Esophagus squamous epithelium (tissue), 5 donors: ENCODE measurements at regions not wholly inside any gene's neighbourhood (a gene's known extent, or its start where the extent isn't known, plus 50 kb on each side); places are given as distances from the start of the nearest gene placed in this dataset.
"Not testable (repeated sequence)": the region's sequence is repeated elsewhere in the genome, so short reads cannot be mapped to it uniquely, and the experiment has no call there.

ENCODE experiments used
- DNase-seq: peaks from one replicate; lab custom pipeline; 2025; lab: John Stamatoyannopoulos, UW
- H3K27ac ChIP-seq, 4 donors: fragments of 200-600 bp; sonication (generic); one replicate each; pipeline ENCODE4 v1.5.1; 2016 to 2019; ENCODE audit warnings: mild to moderate bottlenecking in 1 of 4
- H3K27me3 ChIP-seq, 4 donors: fragments of 200-600 bp; sonication (generic); 1 replicate in 3 of 4; 2 replicates in 1 of 4; pipeline versions ENCODE4 v1.5.1 to v1.6.0; 2017 to 2021; ENCODE audit warnings: antibody characterized with exemption in 1 of 4
- H3K36me3 ChIP-seq, 3 donors: fragments of 200-600 bp; sonication (generic); one replicate each; pipeline ENCODE4 v1.5.1; 2016 to 2019
- H3K4me1 ChIP-seq, 3 donors: fragments of 200-600 bp; sonication (generic); one replicate each; pipeline ENCODE4 v1.5.1; 2017 to 2019
- H3K4me3 ChIP-seq, 4 donors: fragments of 200-600 bp; sonication (generic); 1 replicate in 3 of 4; 2 replicates in 1 of 4; pipeline ENCODE4 v1.5.1; 2016 to 2019; ENCODE audit warnings: mild to moderate bottlenecking in 2 of 4, moderate library complexity in 1 of 4
- H3K9me3 ChIP-seq, 3 donors: fragments of 200-600 bp; sonication (generic); one replicate each; pipeline ENCODE4 v1.5.1; 2016 to 2019
- CTCF ChIP-seq, 6 experiments: fragments of 450-650 bp in 4 of 6; fragments of 200-600 bp in 2 of 6; sonication (generic) in 2 of 6; IDR thresholded peaks; one replicate each; pipeline ENCODE4 v1.5.1; 2016 to 2019; ENCODE audit warnings: antibody characterized with exemption in 6 of 6, mild to moderate bottlenecking in 4 of 6, moderate library complexity in 4 of 6
- POLR2A ChIP-seq, 4 donors: fragments of 450-650 bp; IDR thresholded peaks; one replicate each; pipeline ENCODE4 v1.6.1; 2017; ENCODE audit warnings: antibody characterized with exemption in 4 of 4, mild to moderate bottlenecking in 4 of 4, moderate library complexity in 3 of 4
- WGBS, 2 donors: methylation state at CpG; one replicate each; pipeline ENCODE4 v1.1.5; 2018; 5-methylcytosine and 5-hydroxymethylcytosine counted together
- intact Hi-C: fragments of 100-400 bp; cut with DNase I; formaldehyde crosslinking; loops from one replicate; pipeline ENCODE4 v1.15.0; 2022
- donor health status: DM: yes; HTN: yes; CAD: no.

GRCh38 chr14:97159124-97159523 lies 361.9 kb downstream of the VRK1 start:
- WGBS, 2 donors: 82 to 83% methylated on average over 4 of the region's 4 CpGs
- Histone ChIP-seq H3K9me3 (peaks cover 0 to 7% (median 6%) of the 10 kb centered on the region in 3 donors), H3K4me3 (no peak overlapping the region), H3K36me3 (no peaks in the 10 kb centered on the region), H3K4me1 (no peaks in the 10 kb centered on the region), H3K27ac (no peak overlapping the region), H3K27me3 (peaks cover 0 to 34% (median 0%) of the 10 kb centered on the region in 4 donors)
- intact Hi-C loops: no loop called here
- DNase-seq: no peak
- TF ChIP-seq POLR2A (IDR thresholded peaks at IDR 0.05): no peak
- TF ChIP-seq CTCF (IDR thresholded peaks at IDR 0.05): no peak

- intact Hi-C loops: no loop called here
- 70 to 84% methylated on average over 6 of the region's 6 CpGs for whole genome bisulfite sequencing, 2 donors
Measured at GRCh38 chr14:97162621-97163020, 365.4 kb downstream of the VRK1 start.

GRCh38 chr14:97164021-97164420 lies 366.8 kb downstream of the VRK1 start:
- Histone ChIP-seq H3K4me1 (no peaks in the 10 kb centered on the region), H3K27me3 (peaks cover 0 to 15% (median 0%) of the 10 kb centered on the region in 4 donors), H3K36me3 (no peaks in the 10 kb centered on the region), H3K4me3 (no peak overlapping the region), H3K27ac (no peak overlapping the region), H3K9me3 (peaks cover 0 to 7% (median 4%) of the 10 kb centered on the region in 3 donors)
- intact Hi-C loops: no loop called here
- no peak for DNase-seq
- 49 to 55% methylated on average over 6 of the region's 6 CpGs for WGBS, 2 donors
- TF ChIP-seq CTCF (IDR thresholded peaks at IDR 0.05) (no peak), POLR2A (IDR thresholded peaks at IDR 0.05) (no peak)

More at GRCh38 chr14:97162621-97163020, 365.4 kb downstream of the VRK1 start:
- H3K9me3 ChIP-seq: peaks cover 0 to 7% (median 6%) of the 10 kb centered on the region in 3 donors
- TF ChIP-seq POLR2A (IDR thresholded peaks at IDR 0.05): no peak
- TF ChIP-seq CTCF (IDR thresholded peaks at IDR 0.05): no peak
- no peak overlapping the region for H3K4me3 ChIP-seq
- no peaks in the 10 kb centered on the region for H3K36me3 ChIP-seq
- H3K27me3 ChIP-seq: peaks cover 0 to 11% (median 0%) of the 10 kb centered on the region in 4 donors
- H3K27ac ChIP-seq: no peak overlapping the region
- no peaks in the 10 kb centered on the region for H3K4me1 ChIP-seq
- no peak for DNase-seq

- TF ChIP-seq CTCF (IDR thresholded peaks at IDR 0.05): no peak
- TF ChIP-seq POLR2A (IDR thresholded peaks at IDR 0.05): no peak
- no peaks in the 10 kb centered on the region for H3K36me3 ChIP-seq
- no peaks in the 10 kb centered on the region for H3K4me1 ChIP-seq
- WGBS, 2 donors: 66 to 80% methylated on average over 1 to 7 of the region's 7 CpGs
- no peaks in the 10 kb centered on the region for H3K9me3 ChIP-seq
- H3K27me3 ChIP-seq: peaks cover 0 to 15% (median 0%) of the 10 kb centered on the region in 4 donors
- no peak overlapping the region for H3K27ac ChIP-seq
- intact Hi-C loops: no loop called here
- no peak overlapping the region for H3K4me3 ChIP-seq
- no peak for DNase-seq
Measured at GRCh38 chr14:97166497-97166896, 369.3 kb downstream of the VRK1 start.

GRCh38 chr14:97167577-97167976 lies 370.4 kb downstream of the VRK1 start:
- WGBS, 2 donors: 85 to 89% methylated on average over 2 of the region's 3 CpGs
- intact Hi-C loops, H3K27ac ChIP-seq, DNase-seq, H3K4me3 ChIP-seq, H3K9me3 ChIP-seq, H3K4me1 ChIP-seq, H3K36me3 ChIP-seq: not testable (repeated sequence)
- peaks cover 0 to 15% (median 0%) of the 10 kb centered on the region in 4 donors for H3K27me3 ChIP-seq

GRCh38 chr14:97172644-97173043 lies 375.5 kb downstream of the VRK1 start:
- no peaks in the 10 kb centered on the region for H3K4me1 ChIP-seq
- TF ChIP-seq CTCF (IDR thresholded peaks at IDR 0.05) (no peak), POLR2A (IDR thresholded peaks at IDR 0.05) (no peak)
- no peaks in the 10 kb centered on the region for H3K36me3 ChIP-seq
- intact Hi-C loops: no loop called here
- H3K9me3 ChIP-seq: no peaks in the 10 kb centered on the region
- no peak overlapping the region for H3K4me3 ChIP-seq
- H3K27ac ChIP-seq: no peak overlapping the region
- peaks cover 0 to 5% (median 0%) of the 10 kb centered on the region in 4 donors for H3K27me3 ChIP-seq
- DNase-seq: no peak
- WGBS, 2 donors: 88 to 89% methylated on average over 2 of the region's 2 CpGs
